A673 (cell line): ENCODE measurements at regions not wholly inside any gene's neighbourhood (a gene's known extent, or its start where the extent isn't known, plus 50 kb on each side); places are given as distances from the start of the nearest gene placed in this dataset.
"Not testable (repeated sequence)": the region's sequence is repeated elsewhere in the genome, so short reads cannot be mapped to it uniquely, and the experiment has no call there.

Source experiments
- BruUV-seq: library from RNA; stranded (reverse); fragments of 400-500 nt; replicated peaks from 2 replicates; lab custom pipeline; 2021; lab: Mats Ljungman, UMichigan
- CTCF ChIA-PET: fragments of 300-600 bp; sonication (Branson Sonifier 250); formaldehyde crosslinking; loops from one replicate; lab custom pipeline; 2022; ENCODE audit warnings: antibody characterized with exemption; lab: Charles Lee
- POLR2A ChIA-PET: fragments of 300-600 bp; sonication (Branson Sonifier 250); formaldehyde crosslinking; loops from one replicate; lab custom pipeline; 2022; ENCODE audit warnings: antibody characterized with exemption; ENCODE audit not compliant: low non-redundant PET; lab: Charles Lee
- DNase-seq: peaks from one replicate; pipeline ENCODE4 v3.0.0-alpha.2; 2015; ENCODE audit warnings: low spot score
- H3K27ac ChIP-seq: fragments of 200-600 bp; sonication (generic); 2 replicates; pipeline ENCODE4 v1.5.1; 2016; ENCODE audit warnings: mixed run types, low read depth, mild to moderate bottlenecking, mixed read lengths, antibody characterized with exemption, low read length; ENCODE audit not compliant: poor library complexity, severe bottlenecking
- H3K27me3 ChIP-seq: fragments of 200-600 bp; sonication (generic); replicated peaks from 2 replicates; pipeline ENCODE4 v1.6.1; 2017; ENCODE audit warnings: mixed run types, low read depth, mild to moderate bottlenecking, mixed read lengths, antibody characterized with exemption, low read length; ENCODE audit not compliant: insufficient read depth, poor library complexity
- H3K36me3 ChIP-seq: fragments of 200-600 bp; sonication (generic); 2 replicates; pipeline ENCODE4 v1.6.1; 2016; ENCODE audit warnings: mixed run types, mild to moderate bottlenecking, mixed read lengths, antibody characterized with exemption, low read length; ENCODE audit not compliant: insufficient read depth, poor library complexity, severe bottlenecking
- H3K4me1 ChIP-seq: fragments of 200-600 bp; sonication (generic); 2 replicates; pipeline ENCODE4 v1.6.1; 2017; ENCODE audit warnings: mixed run types, mild to moderate bottlenecking, mixed read lengths, antibody characterized with exemption, low read length; ENCODE audit not compliant: insufficient read depth, poor library complexity, severe bottlenecking
- H3K4me3 ChIP-seq: fragments of 200-600 bp; sonication (generic); 2 replicates; pipeline ENCODE4 v1.5.1; 2016; ENCODE audit warnings: low read depth, mixed run types, mild to moderate bottlenecking, mixed read lengths, low read length; ENCODE audit not compliant: poor library complexity, severe bottlenecking
- H3K9me3 ChIP-seq: fragments of 200-600 bp; sonication (generic); 2 replicates; pipeline ENCODE4 v1.6.1; 2016; ENCODE audit warnings: mixed run types, low read depth, mild to moderate bottlenecking, mixed read lengths, antibody characterized with exemption, low read length; ENCODE audit not compliant: poor library complexity, severe bottlenecking
- EZH2 ChIP-seq: fragments of 200-600 bp; sonication (generic); IDR thresholded peaks from 2 replicates; pipeline ENCODE4 v1.6.1; 2017; ENCODE audit warnings: borderline replicate concordance, low read depth, mild to moderate bottlenecking, mixed read lengths, antibody characterized with exemption, low read length; ENCODE audit not compliant: poor library complexity, severe bottlenecking
- intact Hi-C: fragments of 100-400 bp; cut with micrococcal nuclease; formaldehyde crosslinking; loops from one replicate; pipeline ENCODE4 v1.10.0; 2022; ENCODE audit not compliant: unreplicated experiment
- TF ChIP-seq, protein P1 (sequence below): fragments of 300-800, 200-600 bp; sonication (generic); conservative IDR thresholded peaks from 2 replicates; pipeline ENCODE4 v1.5.1; 2017; ENCODE audit warnings: low read depth, mild to moderate bottlenecking, antibody characterized with exemption, low read length, moderate library complexity, mixed read lengths

- DNase-seq = no peak
- no peak overlapping the region for H3K27ac ChIP-seq
- H3K4me1 ChIP-seq = no peaks in the 10 kb centered on the region
- intact Hi-C loops = no loop called here
- ChIA-PET CTCF (no interaction called here), POLR2A (no interaction called here)
- no peaks in the 10 kb centered on the region for H3K9me3 ChIP-seq
- no TSS peak for BruUV-seq
- TF ChIP-seq, protein P1, sequence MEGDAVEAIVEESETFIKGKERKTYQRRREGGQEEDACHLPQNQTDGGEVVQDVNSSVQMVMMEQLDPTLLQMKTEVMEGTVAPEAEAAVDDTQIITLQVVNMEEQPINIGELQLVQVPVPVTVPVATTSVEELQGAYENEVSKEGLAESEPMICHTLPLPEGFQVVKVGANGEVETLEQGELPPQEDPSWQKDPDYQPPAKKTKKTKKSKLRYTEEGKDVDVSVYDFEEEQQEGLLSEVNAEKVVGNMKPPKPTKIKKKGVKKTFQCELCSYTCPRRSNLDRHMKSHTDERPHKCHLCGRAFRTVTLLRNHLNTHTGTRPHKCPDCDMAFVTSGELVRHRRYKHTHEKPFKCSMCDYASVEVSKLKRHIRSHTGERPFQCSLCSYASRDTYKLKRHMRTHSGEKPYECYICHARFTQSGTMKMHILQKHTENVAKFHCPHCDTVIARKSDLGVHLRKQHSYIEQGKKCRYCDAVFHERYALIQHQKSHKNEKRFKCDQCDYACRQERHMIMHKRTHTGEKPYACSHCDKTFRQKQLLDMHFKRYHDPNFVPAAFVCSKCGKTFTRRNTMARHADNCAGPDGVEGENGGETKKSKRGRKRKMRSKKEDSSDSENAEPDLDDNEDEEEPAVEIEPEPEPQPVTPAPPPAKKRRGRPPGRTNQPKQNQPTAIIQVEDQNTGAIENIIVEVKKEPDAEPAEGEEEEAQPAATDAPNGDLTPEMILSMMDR = no peak
- no peak for TF ChIP-seq EZH2
- H3K27me3 ChIP-seq = peaks cover 5% of the 10 kb centered on the region
- no peaks in the 10 kb centered on the region for H3K36me3 ChIP-seq
- no peak overlapping the region for H3K4me3 ChIP-seq
These were observed 180.3 kb downstream of the C6orf118 start for GRCh38 chr6:165129086-165129485.

DNA sequence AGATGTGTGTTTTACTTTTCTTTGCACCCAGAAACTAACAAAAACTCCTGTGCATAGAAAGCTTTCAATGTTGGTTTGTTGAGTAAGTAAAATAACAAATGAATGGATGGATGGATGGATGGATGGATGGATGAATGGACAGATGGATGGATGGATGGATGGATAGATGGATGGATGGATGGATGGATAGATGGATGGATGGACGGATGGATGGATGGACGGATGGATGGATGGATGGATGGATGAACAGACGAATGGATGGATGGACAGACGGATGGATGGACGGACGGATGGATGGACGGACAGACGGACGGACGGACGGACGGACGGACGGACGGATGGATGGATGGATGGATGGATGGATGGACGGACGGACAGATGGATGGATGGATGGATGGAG lies 181.7 kb downstream of the C6orf118 start:
- H3K9me3 ChIP-seq, H3K27me3 ChIP-seq, H3K27ac ChIP-seq, POLR2A ChIA-PET, CTCF ChIA-PET, DNase-seq, H3K4me3 ChIP-seq, BruUV-seq, intact Hi-C loops, H3K4me1 ChIP-seq, H3K36me3 ChIP-seq: not testable (repeated sequence)

DNA sequence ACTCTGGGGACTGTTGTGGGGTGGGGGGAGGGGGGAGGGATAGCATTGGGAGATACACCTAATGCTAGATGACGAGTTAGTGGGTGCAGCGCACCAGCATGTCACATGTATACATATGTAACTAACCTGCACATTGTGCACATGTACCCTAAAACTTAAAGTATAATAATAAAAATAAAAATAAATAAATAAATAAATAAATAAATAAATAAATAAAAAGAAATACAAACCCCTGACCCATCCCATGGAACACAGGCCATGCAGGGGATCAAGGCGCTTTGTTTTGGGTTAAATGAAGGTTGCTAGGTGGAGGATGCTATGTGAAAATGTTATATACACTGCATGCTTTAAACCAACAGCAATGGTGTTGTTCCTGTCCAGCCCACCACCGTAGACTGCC lies 184.7 kb downstream of the C6orf118 start:
- BruUV-seq, DNase-seq, H3K9me3 ChIP-seq, intact Hi-C loops, H3K27ac ChIP-seq, POLR2A ChIA-PET, CTCF ChIA-PET, H3K36me3 ChIP-seq, H3K27me3 ChIP-seq, H3K4me1 ChIP-seq, H3K4me3 ChIP-seq: not testable (repeated sequence)

GRCh38 chr6:165119231-165120020 lies 190.0 kb downstream of the C6orf118 start:
- Histone ChIP-seq H3K36me3 (no peaks in the 10 kb centered on the region), H3K27me3 (no peaks in the 10 kb centered on the region), H3K4me1 (no peaks in the 10 kb centered on the region), H3K4me3 (no peak overlapping the region), H3K27ac (no peak overlapping the region), H3K9me3 (no peaks in the 10 kb centered on the region)
- ChIA-PET POLR2A (no interaction called here), CTCF (no interaction called here)
- no TSS peak for BruUV-seq
- intact Hi-C loops = no loop called here
- no peak for DNase-seq
- TF ChIP-seq EZH2 = no peak
